Right lobe of liver (tissue), 6 donors: ENCODE measurements at regions not wholly inside any gene's neighbourhood (a gene's known extent, or its start where the extent isn't known, plus 50 kb on each side); places are given as distances from the start of the nearest gene placed in this dataset.

Experiments
- ATAC-seq, 4 donors: fragments of 200-7000 bp; cut with Tn5 transposase; one replicate each; pipeline ENCODE4 v1.9.1; 2020; ENCODE audit warnings: mild to moderate bottlenecking in 4 of 4, moderate library complexity in 4 of 4
- DNase-seq, 3 donors: peaks; one replicate each; pipeline ENCODE4 v3.0.0-alpha.2; 2020
- H3K27ac ChIP-seq, 3 donors: fragments of 200-600 bp; one replicate each; pipeline ENCODE4 v1.8.0; 2022
- H3K27me3 ChIP-seq, 2 donors: fragments of 200-600 bp; one replicate each; pipeline ENCODE4 v1.8.0; 2022
- H3K36me3 ChIP-seq, 4 donors: fragments of 200-600 bp; sonication (generic) in 1 of 4; one replicate each; pipeline versions ENCODE4 v1.5.1 to v1.8.0; 2017 to 2022; ENCODE audit warnings: control low read depth in 1 of 4
- H3K4me1 ChIP-seq, 4 donors: fragments of 200-600 bp; sonication (generic) in 1 of 4; one replicate each; pipeline versions ENCODE4 v1.5.1 to v1.8.0; 2017 to 2022; ENCODE audit warnings: control low read depth in 1 of 4
- H3K4me3 ChIP-seq, 3 donors: fragments of 200-600 bp; one replicate each; pipeline ENCODE4 v1.8.0; 2022
- H3K9me3 ChIP-seq, 4 donors: fragments of 200-600 bp; sonication (generic) in 1 of 4; one replicate each; pipeline versions ENCODE4 v1.5.1 to v1.8.0; 2017 to 2022; ENCODE audit warnings: control low read depth in 1 of 4
- POLR2A ChIP-seq: fragments of 450-650 bp; IDR thresholded peaks from one replicate; pipeline ENCODE4 v1.6.1; 2017; ENCODE audit warnings: antibody characterized with exemption, mild to moderate bottlenecking
- WGBS: methylation state at CpG from one replicate; pipeline ENCODE4 v1.1.6; 2018; ENCODE audit warnings: low coverage, low lambda C conversion rate; ENCODE audit not compliant: insufficient coverage; ENCODE audit errors: missing lambda C conversion rate; 5-methylcytosine and 5-hydroxymethylcytosine counted together
- intact Hi-C, 2 donors: fragments of 100-400 bp; cut with DNase I; formaldehyde crosslinking; loops; one replicate each; pipeline versions ENCODE4 v1.11.2 to v1.14.1; 2022
- TF ChIP-seq, protein P1 (sequence below), 4 donors: fragments of 200-600 bp in 3 of 4; fragments of 450-650 bp in 1 of 4; IDR thresholded peaks; one replicate each; pipeline versions ENCODE4 v1.5.1 to v1.8.0; 2016 to 2022; ENCODE audit warnings: antibody characterized with exemption in 4 of 4, mild to moderate bottlenecking in 2 of 4
- donor health status: DM: no; HTN: yes; CAD: no.
- donor health status: DM: no; HTN: no; CAD: no.
- donor health status: DM: no; HTN: no; CAD: no.
- donor health status: DM: no; HTN: yes; CAD: no.
- donor health status: DM: no; HTN: yes; CAD: no.

DNA sequence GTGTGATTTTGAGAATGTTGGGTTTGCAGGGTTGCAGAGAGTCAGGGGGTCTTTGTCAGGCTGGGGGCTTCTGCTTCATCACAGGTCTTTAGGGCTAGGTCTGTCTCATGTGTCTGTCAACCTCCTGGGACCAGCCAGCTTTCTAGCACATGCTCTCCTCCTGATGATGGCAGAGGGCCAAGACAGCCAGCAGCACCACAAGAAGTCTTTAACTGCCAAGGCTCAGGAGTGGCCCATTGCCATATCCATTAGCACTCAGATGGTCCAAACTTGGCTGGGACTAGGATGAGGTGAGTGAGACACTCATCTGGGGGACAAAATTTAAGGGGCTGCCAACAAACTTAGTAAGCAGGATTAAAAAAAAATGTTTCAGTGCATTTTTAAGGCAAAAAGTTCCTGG lies 384.2 kb upstream of the CDH10 start:
- DNase-seq (no peak), ATAC-seq (no peak)
- Histone ChIP-seq H3K4me1 (no peaks in the 10 kb centered on the region), H3K36me3 (no peaks in the 10 kb centered on the region), H3K27ac (no peak overlapping the region), H3K27me3 (no peaks in the 10 kb centered on the region), H3K4me3 (no peak overlapping the region), H3K9me3 (no peaks in the 10 kb centered on the region)
- intact Hi-C loops = no loop called here
- TF ChIP-seq POLR2A = no peak
- TF ChIP-seq, protein P1, sequence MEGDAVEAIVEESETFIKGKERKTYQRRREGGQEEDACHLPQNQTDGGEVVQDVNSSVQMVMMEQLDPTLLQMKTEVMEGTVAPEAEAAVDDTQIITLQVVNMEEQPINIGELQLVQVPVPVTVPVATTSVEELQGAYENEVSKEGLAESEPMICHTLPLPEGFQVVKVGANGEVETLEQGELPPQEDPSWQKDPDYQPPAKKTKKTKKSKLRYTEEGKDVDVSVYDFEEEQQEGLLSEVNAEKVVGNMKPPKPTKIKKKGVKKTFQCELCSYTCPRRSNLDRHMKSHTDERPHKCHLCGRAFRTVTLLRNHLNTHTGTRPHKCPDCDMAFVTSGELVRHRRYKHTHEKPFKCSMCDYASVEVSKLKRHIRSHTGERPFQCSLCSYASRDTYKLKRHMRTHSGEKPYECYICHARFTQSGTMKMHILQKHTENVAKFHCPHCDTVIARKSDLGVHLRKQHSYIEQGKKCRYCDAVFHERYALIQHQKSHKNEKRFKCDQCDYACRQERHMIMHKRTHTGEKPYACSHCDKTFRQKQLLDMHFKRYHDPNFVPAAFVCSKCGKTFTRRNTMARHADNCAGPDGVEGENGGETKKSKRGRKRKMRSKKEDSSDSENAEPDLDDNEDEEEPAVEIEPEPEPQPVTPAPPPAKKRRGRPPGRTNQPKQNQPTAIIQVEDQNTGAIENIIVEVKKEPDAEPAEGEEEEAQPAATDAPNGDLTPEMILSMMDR (IDR thresholded peaks at IDR 0.05) = no peak

DNA sequence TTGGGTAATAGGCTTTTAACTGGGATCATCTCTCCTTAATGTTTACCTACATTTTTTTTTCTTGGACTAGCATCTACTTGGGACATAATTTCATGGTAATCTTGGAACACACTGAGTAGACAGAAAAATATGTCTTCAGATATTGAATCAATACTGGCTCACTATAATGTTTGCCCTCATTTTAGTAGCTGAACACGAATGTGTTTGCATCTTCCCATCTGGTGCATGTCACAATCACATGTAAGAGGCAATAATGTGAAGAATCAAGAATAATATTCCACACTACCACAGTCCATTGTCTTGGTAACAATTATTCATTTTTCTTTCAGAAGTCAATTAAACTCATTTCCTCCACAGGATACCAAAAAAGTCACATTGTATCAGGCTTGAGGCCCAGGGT lies 382.7 kb upstream of the CDH10 start:
- Histone ChIP-seq H3K4me1 (no peaks in the 10 kb centered on the region), H3K27me3 (no peaks in the 10 kb centered on the region), H3K27ac (no peak overlapping the region), H3K9me3 (no peaks in the 10 kb centered on the region), H3K36me3 (no peaks in the 10 kb centered on the region), H3K4me3 (no peak overlapping the region)
- ATAC-seq = no peak
- 30% methylated on average over 1 of the region's 1 CpG for WGBS
- TF ChIP-seq, protein P1 (IDR thresholded peaks at IDR 0.05) = no peak
- no peak for TF ChIP-seq POLR2A
- intact Hi-C loops = no loop called here
- DNase-seq = no peak

DNA sequence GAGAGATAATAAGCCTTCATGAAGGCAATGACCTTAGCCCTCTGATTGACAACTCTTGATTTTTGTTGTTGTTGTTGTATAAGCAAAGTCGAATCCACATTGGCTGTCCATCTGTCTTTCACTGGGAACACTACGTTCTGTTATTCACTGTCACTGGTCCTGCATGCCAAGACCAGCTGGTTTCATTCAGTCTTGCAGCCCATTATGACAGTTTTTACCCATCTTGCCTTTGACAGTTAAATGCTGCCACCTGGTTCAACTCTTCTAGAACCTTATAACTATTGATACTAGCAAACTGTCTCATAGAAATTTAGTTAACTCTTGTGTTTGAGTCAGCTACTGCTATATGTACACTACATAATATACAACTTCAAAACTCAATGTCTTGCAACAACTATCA lies 382.3 kb upstream of the CDH10 start:
- ATAC-seq (no peak), DNase-seq (no peak)
- TF ChIP-seq POLR2A = no peak
- TF ChIP-seq, protein P1 (IDR thresholded peaks at IDR 0.05) = no peak
- intact Hi-C loops = no loop called here
- Histone ChIP-seq H3K4me3 (no peak overlapping the region), H3K27me3 (no peaks in the 10 kb centered on the region), H3K4me1 (no peaks in the 10 kb centered on the region), H3K36me3 (no peaks in the 10 kb centered on the region), H3K9me3 (no peaks in the 10 kb centered on the region), H3K27ac (no peak overlapping the region)
- WGBS = 47% methylated on average over 2 of the region's 2 CpGs

DNA sequence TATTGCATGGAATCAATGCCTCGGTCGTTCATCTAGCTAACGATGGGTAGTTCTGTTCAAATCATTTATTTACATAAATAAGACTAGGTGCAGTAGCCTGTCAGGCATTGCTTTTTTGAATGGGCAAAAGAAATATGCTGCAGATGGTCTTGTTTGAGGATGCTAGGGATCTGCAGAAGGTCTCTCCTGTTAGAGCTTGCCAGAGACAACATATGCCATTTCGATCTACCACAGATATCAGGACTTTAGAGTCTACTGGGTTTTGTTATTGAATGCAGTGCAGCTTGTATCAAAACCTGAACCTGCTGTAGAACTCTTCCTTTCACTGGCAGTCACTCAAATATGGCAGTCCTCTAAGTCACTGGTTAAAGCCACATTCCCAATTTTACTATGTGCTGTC lies 381.1 kb upstream of the CDH10 start:
- no peak overlapping the region for H3K27ac ChIP-seq
- H3K36me3 ChIP-seq = no peaks in the 10 kb centered on the region
- H3K4me3 ChIP-seq = no peak overlapping the region
- ATAC-seq (no peak), DNase-seq (no peak)
- WGBS = 52% methylated on average over 4 of the region's 4 CpGs
- H3K4me1 ChIP-seq = no peaks in the 10 kb centered on the region
- no peaks in the 10 kb centered on the region for H3K9me3 ChIP-seq
- no peaks in the 10 kb centered on the region for H3K27me3 ChIP-seq
- no peak for TF ChIP-seq POLR2A
- TF ChIP-seq, protein P1 (IDR thresholded peaks at IDR 0.05) = no peak
- intact Hi-C loops = no loop called here

DNA sequence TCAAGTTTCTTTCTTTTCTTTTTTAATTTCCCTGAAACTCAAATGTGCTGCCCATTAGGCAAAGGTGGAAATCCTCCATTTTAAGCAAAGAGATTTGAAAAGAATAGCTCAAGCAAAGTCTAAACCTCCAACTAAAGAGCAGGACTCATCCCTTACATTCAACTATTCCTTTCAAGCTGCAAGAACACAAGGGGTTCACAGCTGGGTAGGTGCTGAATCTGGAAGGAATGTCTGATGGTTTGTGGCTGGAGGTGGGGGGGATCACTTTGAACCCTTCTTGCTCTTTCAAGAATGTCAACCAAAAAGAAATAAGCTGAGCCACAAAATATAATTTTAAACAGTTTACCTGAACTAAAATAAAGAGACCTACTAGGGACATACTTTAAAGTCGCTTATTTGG lies 375.7 kb upstream of the CDH10 start:
- H3K9me3 ChIP-seq = no peaks in the 10 kb centered on the region
- H3K27me3 ChIP-seq = no peaks in the 10 kb centered on the region
- H3K4me1 ChIP-seq = no peaks in the 10 kb centered on the region
- H3K4me3 ChIP-seq = no peak overlapping the region
- 23% methylated on average over 1 of the region's 1 CpG for WGBS
- no peak for TF ChIP-seq POLR2A
- TF ChIP-seq, protein P1 (IDR thresholded peaks at IDR 0.05) = no peak
- no peak overlapping the region for H3K27ac ChIP-seq
- DNase-seq (no peak), ATAC-seq (no peak)
- intact Hi-C loops = no loop called here
- H3K36me3 ChIP-seq = no peaks in the 10 kb centered on the region
